Large intestine (tissue), 3 donors: ENCODE measurements at regions not wholly inside any gene's neighbourhood (a gene's known extent, or its start where the extent isn't known, plus 50 kb on each side); places are given as distances from the start of the nearest gene placed in this dataset.

Experiments used
- DNase-seq, 2 donors: peaks; one replicate each; pipeline versions ENCODE4 v3.0.0 to v3.0.0-alpha.2; 2013
- H3K27ac ChIP-seq: one replicate; pipeline ENCODE4 v1.5.1; 2013; ENCODE audit warnings: low read length
- H3K27me3 ChIP-seq: 2 replicates; pipeline ENCODE4 v1.6.1; 2013; ENCODE audit warnings: low read length; ENCODE audit not compliant: control insufficient read depth, insufficient read depth
- H3K36me3 ChIP-seq: 2 replicates; pipeline ENCODE4 v1.6.1; 2013; ENCODE audit warnings: low read length; ENCODE audit not compliant: control insufficient read depth, insufficient read depth
- H3K4me1 ChIP-seq: one replicate; pipeline ENCODE4 v1.6.1; 2013; ENCODE audit warnings: low read length; ENCODE audit not compliant: control insufficient read depth, insufficient read depth
- H3K4me3 ChIP-seq: one replicate; pipeline ENCODE4 v1.5.1; 2013; ENCODE audit warnings: low read length
- H3K9me3 ChIP-seq: one replicate; pipeline ENCODE4 v1.6.1; 2013; ENCODE audit warnings: mild to moderate bottlenecking, low read depth, low read length, moderate library complexity; ENCODE audit not compliant: control insufficient read depth
- WGBS: methylation state at CpG from one replicate; pipeline ENCODE4 v1.1.5; 2013; ENCODE audit warnings: low lambda C conversion rate; ENCODE audit not compliant: insufficient coverage; 5-methylcytosine and 5-hydroxymethylcytosine counted together

- H3K4me1 ChIP-seq = no peaks in the 10 kb centered on the region
- 100% methylated on average over 1 of the region's 1 CpG for WGBS
- H3K36me3 ChIP-seq = no peaks in the 10 kb centered on the region
- no peak overlapping the region for H3K4me3 ChIP-seq
- no peak overlapping the region for H3K27ac ChIP-seq
- H3K9me3 ChIP-seq = peaks cover 13% of the 10 kb centered on the region
- peak; percentile 3 to 5 for DNase-seq
- H3K27me3 ChIP-seq = no peaks in the 10 kb centered on the region
Measured at GRCh38 chr18:4510711-4511110, 55.6 kb upstream of the DLGAP1 start.

- no peak for DNase-seq
- no peaks in the 10 kb centered on the region for H3K4me1 ChIP-seq
- no peak overlapping the region for H3K4me3 ChIP-seq
- WGBS = no CpG with 5 or more reads among the region's 9 CpGs
- no peaks in the 10 kb centered on the region for H3K27me3 ChIP-seq
- no peak overlapping the region for H3K27ac ChIP-seq
- peaks cover 13% of the 10 kb centered on the region for H3K9me3 ChIP-seq
- H3K36me3 ChIP-seq = no peaks in the 10 kb centered on the region
Measured at GRCh38 chr18:4510160-4510559, 55.1 kb upstream of the DLGAP1 start.
